ENCODE measurements at regions not wholly inside any gene's neighbourhood (a gene's known extent, or its start where the extent isn't known, plus 50 kb on each side); places are given as distances from the start of the nearest gene placed in this dataset.

- Histone ChIP-seq H3K9me3 (no peaks in the 10 kb centered on the region), H3K27me3 (no peaks in the 10 kb centered on the region), H3K4me1 (no peaks in the 10 kb centered on the region), H3K27ac (no peak overlapping the region), H3K36me3 (no peaks in the 10 kb centered on the region), H3K4me3 (no peak overlapping the region)
- no peak for DNase-seq (ENCODE audit: extremely low spot score in 2 of 2)
- intact Hi-C loops (cut with DNase I): no loop called here
- TF ChIP-seq CTCF (IDR thresholded peaks at IDR 0.05) (no peak), POLR2A (IDR thresholded peaks at IDR 0.05) (no peak), POLR2AphosphoS5 (IDR thresholded peaks at IDR 0.05; ENCODE audit: insufficient read depth in 1 of 2, low read depth in 1 of 2) (no peak)
Measured at GRCh38 chr1:106836708-106837107, 219.8 kb upstream of the PRMT6 start.

GRCh38 chr1:106843518-106843917, 213.0 kb upstream of the PRMT6 start:
- intact Hi-C loops (cut with DNase I): no loop called here
- Histone ChIP-seq H3K9me3 (no peaks in the 10 kb centered on the region), H3K27me3 (no peaks in the 10 kb centered on the region), H3K36me3 (no peaks in the 10 kb centered on the region), H3K4me1 (no peaks in the 10 kb centered on the region), H3K27ac (no peak overlapping the region), H3K4me3 (no peak overlapping the region)
- TF ChIP-seq POLR2AphosphoS5 (IDR thresholded peaks at IDR 0.05; ENCODE audit: insufficient read depth in 1 of 2, low read depth in 1 of 2) (no peak), POLR2A (IDR thresholded peaks at IDR 0.05) (no peak), CTCF (IDR thresholded peaks at IDR 0.05) (no peak)
- no peak for DNase-seq (ENCODE audit: extremely low spot score in 2 of 2)

- intact Hi-C loops (cut with DNase I): no loop called here
- Histone ChIP-seq H3K36me3 (no peaks in the 10 kb centered on the region), H3K4me1 (no peaks in the 10 kb centered on the region), H3K9me3 (no peaks in the 10 kb centered on the region), H3K27me3 (no peaks in the 10 kb centered on the region), H3K4me3 (no peak overlapping the region), H3K27ac (no peak overlapping the region)
- no peak for DNase-seq (ENCODE audit: extremely low spot score in 2 of 2)
- TF ChIP-seq POLR2A (IDR thresholded peaks at IDR 0.05): no peak
- TF ChIP-seq POLR2AphosphoS5 (IDR thresholded peaks at IDR 0.05; ENCODE audit: insufficient read depth in 1 of 2, low read depth in 1 of 2): no peak
- no peak for TF ChIP-seq CTCF (IDR thresholded peaks at IDR 0.05)
Measured at GRCh38 chr1:106846656-106847055, 209.8 kb upstream of the PRMT6 start.

- Histone ChIP-seq H3K4me3 (no peak overlapping the region), H3K27ac (no peak overlapping the region), H3K9me3 (no peaks in the 10 kb centered on the region), H3K4me1 (no peaks in the 10 kb centered on the region), H3K36me3 (no peaks in the 10 kb centered on the region), H3K27me3 (no peaks in the 10 kb centered on the region)
- intact Hi-C loops (cut with DNase I): no loop called here
- TF ChIP-seq CTCF (IDR thresholded peaks at IDR 0.05) (no peak), POLR2AphosphoS5 (IDR thresholded peaks at IDR 0.05; ENCODE audit: insufficient read depth in 1 of 2, low read depth in 1 of 2) (no peak), POLR2A (IDR thresholded peaks at IDR 0.05) (no peak)
- no peak for DNase-seq (ENCODE audit: extremely low spot score in 2 of 2)
Measured at GRCh38 chr1:106861110-106861509, 195.4 kb upstream of the PRMT6 start.

GRCh38 chr1:106868828-106869227, 187.6 kb upstream of the PRMT6 start:
- Histone ChIP-seq H3K27me3 (no peaks in the 10 kb centered on the region), H3K4me3 (no peak overlapping the region), H3K36me3 (no peaks in the 10 kb centered on the region), H3K9me3 (no peaks in the 10 kb centered on the region), H3K27ac (no peak overlapping the region), H3K4me1 (no peaks in the 10 kb centered on the region)
- intact Hi-C loops (cut with DNase I): no loop called here
- TF ChIP-seq POLR2AphosphoS5 (IDR thresholded peaks at IDR 0.05; ENCODE audit: insufficient read depth in 1 of 2, low read depth in 1 of 2) (no peak), POLR2A (IDR thresholded peaks at IDR 0.05) (no peak), CTCF (IDR thresholded peaks at IDR 0.05) (no peak)
- DNase-seq (ENCODE audit: extremely low spot score in 2 of 2): no peak
